Gastroesophageal sphincter (tissue), 4 donors: ENCODE measurements at regions not wholly inside any gene's neighbourhood (a gene's known extent, or its start where the extent isn't known, plus 50 kb on each side); places are given as distances from the start of the nearest gene placed in this dataset.

ENCODE experiments used
- ATAC-seq: fragments of 150-250 bp; one replicate; pipeline ENCODE4 v1.9.1; 2016; ENCODE audit warnings: mild to moderate bottlenecking, moderate library complexity
- H3K27ac ChIP-seq, 4 donors: fragments of 200-600 bp; sonication (generic) in 3 of 4; 1 replicate in 3 of 4; 2 replicates in 1 of 4; pipeline ENCODE4 v1.5.1; 2016 to 2019
- H3K27me3 ChIP-seq: fragments of 200-600 bp; sonication (generic); one replicate; pipeline ENCODE4 v1.5.1; 2019
- H3K36me3 ChIP-seq, 2 donors: fragments of 200-600 bp; sonication (generic); one replicate each; pipeline ENCODE4 v1.5.1; 2019; ENCODE audit warnings: control low read depth in 1 of 2
- H3K4me1 ChIP-seq, 3 donors: fragments of 200-600 bp; sonication (generic); 1 replicate in 2 of 3; 2 replicates in 1 of 3; pipeline ENCODE4 v1.5.1; 2016 to 2019; ENCODE audit warnings: control low read depth in 2 of 3
- H3K4me3 ChIP-seq, 2 donors: fragments of 200-600 bp; sonication (generic); one replicate each; pipeline ENCODE4 v1.5.1; 2019; ENCODE audit warnings: mild to moderate bottlenecking in 1 of 2, moderate library complexity in 1 of 2
- H3K9me3 ChIP-seq, 3 donors: fragments of 200-600 bp; sonication (generic); one replicate each; pipeline ENCODE4 v1.5.1; 2017 to 2019; ENCODE audit warnings: control low read depth in 2 of 3
- EP300 ChIP-seq: sonication (generic); formaldehyde crosslinking; IDR thresholded peaks from one replicate; pipeline ENCODE4 v1.6.1; 2017; ENCODE audit warnings: antibody characterized with exemption, mild to moderate bottlenecking
- POLR2A ChIP-seq, 2 donors: fragments of 450-650 bp; IDR thresholded peaks; one replicate each; pipeline ENCODE4 v1.6.1; 2017; ENCODE audit warnings: antibody characterized with exemption in 2 of 2, mild to moderate bottlenecking in 2 of 2, moderate library complexity in 1 of 2
- POLR2AphosphoS5 ChIP-seq: sonication (generic); formaldehyde crosslinking; IDR thresholded peaks from one replicate; pipeline ENCODE4 v1.6.1; 2017; ENCODE audit warnings: antibody characterized with exemption
- WGBS, 2 donors: methylation state at CpG; one replicate each; pipeline ENCODE4 v1.1.5; 2018; ENCODE audit warnings: low coverage in 1 of 2; 5-methylcytosine and 5-hydroxymethylcytosine counted together
- TF ChIP-seq, protein P1 (sequence below), 4 experiments: fragments of 200-600 bp in 2 of 4; fragments of 450-650 bp in 2 of 4; sonication (generic) in 1 of 4; IDR thresholded peaks; one replicate each; pipeline ENCODE4 v1.5.1; 2017 to 2019; ENCODE audit warnings: antibody characterized with exemption in 4 of 4, mild to moderate bottlenecking in 2 of 4, moderate library complexity in 2 of 4

DNA sequence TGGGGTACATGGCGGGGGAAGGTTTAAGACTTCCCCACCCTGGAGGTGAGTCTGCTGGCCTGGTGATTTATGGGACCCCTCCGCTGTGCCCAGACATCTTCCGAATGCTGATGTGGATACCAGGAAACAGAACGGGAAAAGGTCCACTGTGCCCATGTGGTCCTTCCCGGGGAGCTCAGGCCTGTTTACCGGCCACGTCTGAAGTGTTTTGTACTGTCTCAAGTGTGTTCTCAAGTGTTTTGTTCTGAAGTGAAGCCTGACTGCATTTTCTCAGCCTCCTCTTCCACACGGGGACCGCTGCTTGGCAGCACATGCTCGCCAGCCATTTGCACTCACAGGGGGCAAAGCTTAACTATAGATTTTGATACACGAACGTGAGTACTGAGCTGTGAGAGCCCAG is 127.2 kb downstream of the TEX36 start:
- no peak overlapping the region for H3K4me3 ChIP-seq
- TF ChIP-seq POLR2A (IDR thresholded peaks at IDR 0.05) = no peak
- no peak for TF ChIP-seq POLR2AphosphoS5
- TF ChIP-seq, protein P1, sequence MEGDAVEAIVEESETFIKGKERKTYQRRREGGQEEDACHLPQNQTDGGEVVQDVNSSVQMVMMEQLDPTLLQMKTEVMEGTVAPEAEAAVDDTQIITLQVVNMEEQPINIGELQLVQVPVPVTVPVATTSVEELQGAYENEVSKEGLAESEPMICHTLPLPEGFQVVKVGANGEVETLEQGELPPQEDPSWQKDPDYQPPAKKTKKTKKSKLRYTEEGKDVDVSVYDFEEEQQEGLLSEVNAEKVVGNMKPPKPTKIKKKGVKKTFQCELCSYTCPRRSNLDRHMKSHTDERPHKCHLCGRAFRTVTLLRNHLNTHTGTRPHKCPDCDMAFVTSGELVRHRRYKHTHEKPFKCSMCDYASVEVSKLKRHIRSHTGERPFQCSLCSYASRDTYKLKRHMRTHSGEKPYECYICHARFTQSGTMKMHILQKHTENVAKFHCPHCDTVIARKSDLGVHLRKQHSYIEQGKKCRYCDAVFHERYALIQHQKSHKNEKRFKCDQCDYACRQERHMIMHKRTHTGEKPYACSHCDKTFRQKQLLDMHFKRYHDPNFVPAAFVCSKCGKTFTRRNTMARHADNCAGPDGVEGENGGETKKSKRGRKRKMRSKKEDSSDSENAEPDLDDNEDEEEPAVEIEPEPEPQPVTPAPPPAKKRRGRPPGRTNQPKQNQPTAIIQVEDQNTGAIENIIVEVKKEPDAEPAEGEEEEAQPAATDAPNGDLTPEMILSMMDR (IDR thresholded peaks at IDR 0.05) = no peak
- TF ChIP-seq EP300 = no peak
- ATAC-seq = no peak
- no peaks in the 10 kb centered on the region for H3K27me3 ChIP-seq
- peaks cover 0 to 24% (median 0%) of the 10 kb centered on the region in 3 donors for H3K9me3 ChIP-seq
- H3K36me3 ChIP-seq = no peaks in the 10 kb centered on the region
- peaks cover 0 to 12% (median 0%) of the 10 kb centered on the region in 3 donors for H3K4me1 ChIP-seq
- WGBS, 2 donors = 82 to 90% methylated on average over 2 to 7 of the region's 12 CpGs
- no peak overlapping the region for H3K27ac ChIP-seq

DNA sequence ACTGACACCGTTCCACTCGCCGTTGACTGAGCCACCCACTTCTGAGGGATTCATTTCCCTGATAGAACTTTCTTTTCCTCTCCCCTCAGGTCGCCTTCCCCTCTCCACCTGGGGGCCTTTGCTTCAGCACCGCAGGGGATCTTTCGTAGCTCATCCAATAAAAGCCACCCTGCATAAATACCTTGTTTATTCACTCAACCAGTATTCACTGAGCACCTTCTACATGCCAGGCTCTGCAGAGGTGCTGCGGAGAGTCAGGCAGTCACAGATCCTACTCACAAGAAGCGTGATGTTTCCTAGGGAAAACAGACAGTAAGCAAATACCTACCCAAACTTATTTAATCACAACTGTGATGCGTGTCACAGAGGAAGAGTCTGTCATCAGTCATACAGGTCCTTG is 127.7 kb downstream of the TEX36 start:
- Histone ChIP-seq H3K27me3 (no peaks in the 10 kb centered on the region), H3K27ac (no peak overlapping the region), H3K36me3 (no peaks in the 10 kb centered on the region), H3K4me1 (peaks cover 0 to 12% (median 0%) of the 10 kb centered on the region in 3 donors), H3K9me3 (peaks cover 0 to 24% (median 0%) of the 10 kb centered on the region in 3 donors), H3K4me3 (no peak overlapping the region)
- no peak for TF ChIP-seq EP300
- TF ChIP-seq POLR2A (IDR thresholded peaks at IDR 0.05) = no peak
- TF ChIP-seq POLR2AphosphoS5 = no peak
- TF ChIP-seq, protein P1 (IDR thresholded peaks at IDR 0.05) = no peak
- 82 to 83% methylated on average over 8 to 9 of the region's 9 CpGs for WGBS, 2 donors
- ATAC-seq = no peak

DNA sequence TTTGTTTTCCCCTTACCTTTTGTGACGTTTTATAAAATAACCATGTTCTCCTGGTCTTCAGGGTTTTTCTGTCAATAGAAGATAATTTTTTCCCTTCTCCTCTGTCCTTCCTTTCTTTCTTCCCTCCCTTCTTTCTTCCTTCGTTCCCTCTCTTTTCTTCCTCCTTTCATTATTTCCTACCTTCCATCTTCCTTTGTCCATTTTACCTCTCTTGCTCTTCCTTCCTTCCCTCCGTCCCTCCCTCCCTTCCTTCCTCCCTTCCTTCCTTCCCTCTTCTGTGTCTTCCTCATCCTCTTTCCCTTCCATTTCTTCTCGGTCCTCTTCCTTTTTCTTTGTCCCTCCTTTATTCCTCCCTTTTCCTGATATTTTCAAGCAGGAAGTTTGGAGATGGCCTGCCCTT is 128.2 kb downstream of the TEX36 start:
- 62 to 77% methylated on average over 2 to 4 of the region's 4 CpGs for WGBS, 2 donors
- Histone ChIP-seq H3K27ac (no peak overlapping the region), H3K27me3 (no peaks in the 10 kb centered on the region), H3K4me3 (no peak overlapping the region), H3K36me3 (no peaks in the 10 kb centered on the region), H3K9me3 (peaks cover 0 to 24% (median 0%) of the 10 kb centered on the region in 3 donors), H3K4me1 (peaks cover 0 to 12% (median 0%) of the 10 kb centered on the region in 3 donors)
- no peak for TF ChIP-seq EP300
- TF ChIP-seq, protein P1 (IDR thresholded peaks at IDR 0.05) = no peak
- TF ChIP-seq POLR2AphosphoS5 = no peak
- TF ChIP-seq POLR2A (IDR thresholded peaks at IDR 0.05) = no peak
- ATAC-seq = no peak

DNA sequence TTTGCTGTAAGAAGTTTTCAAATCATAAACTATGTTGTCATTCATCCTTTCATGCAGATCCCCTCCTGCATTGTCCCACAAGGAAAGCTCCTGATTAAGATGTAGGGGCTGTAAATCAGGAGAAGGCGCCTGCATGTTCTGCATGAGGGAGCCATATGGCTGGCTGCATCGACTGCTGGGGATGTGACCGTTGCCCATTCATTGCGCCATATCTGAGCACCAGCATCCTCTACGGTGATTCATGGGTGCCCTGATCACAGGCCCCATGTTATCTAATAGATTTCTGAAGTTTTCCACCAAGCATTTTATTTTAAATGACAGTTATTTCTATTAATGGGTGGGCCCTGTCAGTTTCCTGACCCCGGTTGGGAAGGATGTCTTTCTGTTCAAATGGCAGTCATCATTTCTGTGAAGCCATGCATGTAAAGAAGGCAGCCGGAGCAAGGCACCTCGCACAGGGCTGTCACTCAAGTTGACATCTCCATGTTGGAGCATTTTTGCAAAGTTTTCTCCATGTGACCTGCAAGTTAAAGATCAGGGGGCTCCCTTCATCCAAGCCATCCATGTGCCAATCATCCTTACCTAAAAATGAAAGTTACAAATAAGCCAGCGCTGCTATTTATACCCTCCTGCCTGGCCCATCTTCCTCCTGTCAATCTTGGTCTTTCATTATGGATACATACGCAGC is 128.8 kb downstream of the TEX36 start:
- no peak for ATAC-seq
- WGBS, 2 donors = 89 to 90% methylated on average over 5 to 7 of the region's 10 CpGs
- Histone ChIP-seq H3K9me3 (peaks cover 0 to 24% (median 0%) of the 10 kb centered on the region in 3 donors), H3K36me3 (no peaks in the 10 kb centered on the region), H3K27ac (no peak overlapping the region), H3K4me1 (peaks cover 0 to 12% (median 0%) of the 10 kb centered on the region in 3 donors), H3K4me3 (no peak overlapping the region), H3K27me3 (no peaks in the 10 kb centered on the region)
- no peak for TF ChIP-seq EP300
- no peak for TF ChIP-seq POLR2AphosphoS5
- TF ChIP-seq, protein P1 (IDR thresholded peaks at IDR 0.05) = no peak
- TF ChIP-seq POLR2A (IDR thresholded peaks at IDR 0.05) = no peak

DNA sequence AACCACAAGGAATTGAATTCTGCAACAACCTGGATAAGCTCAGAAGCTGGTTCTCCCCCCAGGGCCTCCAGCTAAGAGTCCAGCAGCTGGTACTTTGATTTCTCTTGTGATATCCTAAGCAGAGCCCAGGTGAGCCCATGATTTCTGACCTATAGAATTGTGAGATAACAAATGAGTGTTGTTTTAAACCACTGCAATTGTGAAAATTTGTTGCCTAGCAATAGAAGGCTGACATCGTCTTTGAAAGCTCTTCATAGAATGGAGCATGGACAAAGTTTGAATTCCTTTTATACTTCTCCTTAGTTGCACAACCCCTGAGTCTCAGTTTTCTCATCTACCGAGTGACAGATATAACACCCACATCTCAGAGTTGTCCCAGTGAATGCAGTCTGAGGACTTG is 129.9 kb downstream of the TEX36 start:
- WGBS, 2 donors = 91 to 92% methylated on average over 2 of the region's 2 CpGs
- ATAC-seq = no peak

More for the DNA sequence above, 129.9 kb downstream of the TEX36 start:
- Histone ChIP-seq H3K4me1 (peaks cover 0 to 9% (median 0%) of the 10 kb centered on the region in 3 donors), H3K9me3 (peaks cover 0 to 24% (median 0%) of the 10 kb centered on the region in 3 donors), H3K27me3 (peaks cover 10% of the 10 kb centered on the region), H3K36me3 (no peaks in the 10 kb centered on the region), H3K4me3 (no peak overlapping the region), H3K27ac (no peak overlapping the region)
- TF ChIP-seq POLR2A (IDR thresholded peaks at IDR 0.05) = no peak
- TF ChIP-seq, protein P1 (IDR thresholded peaks at IDR 0.05) = no peak
- TF ChIP-seq POLR2AphosphoS5 = no peak
- no peak for TF ChIP-seq EP300
